ENCODE measurements at regions not wholly inside any gene's neighbourhood (a gene's known extent, or its start where the extent isn't known, plus 50 kb on each side); places are given as distances from the start of the nearest gene placed in this dataset.

DNA sequence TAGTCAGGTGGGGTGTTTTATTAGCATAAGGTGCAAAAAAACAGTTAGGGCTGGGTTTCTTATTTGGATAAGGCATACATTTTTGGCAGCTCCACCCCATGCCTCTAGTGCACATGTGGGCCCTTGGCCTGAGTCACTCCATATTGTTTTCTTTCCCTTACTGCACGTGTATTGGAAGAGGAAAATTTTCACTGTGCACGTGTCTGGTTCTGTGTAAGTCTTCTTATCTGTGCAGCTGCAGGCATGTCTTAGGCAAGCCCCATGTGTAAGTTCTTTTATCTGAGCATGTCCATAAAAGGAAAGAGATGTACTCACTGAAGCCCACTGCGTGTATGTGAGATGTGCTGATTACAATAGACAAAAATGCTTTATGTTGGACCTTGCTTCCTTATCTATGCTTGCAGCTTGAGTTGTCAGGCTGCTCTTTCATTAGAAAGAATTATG is 540.3 kb upstream of the IGFBP3 start:
- peaks cover 11 to 35% of the 10 kb centered on the region in 2 donors for H3K9me3 ChIP-seq
- H3K4me1 ChIP-seq: no peaks in the 10 kb centered on the region
- intact Hi-C loops (cut with DNase I): no loop called here
- DNase-seq (ENCODE audit: low spot score in 2 of 2): no peak
- no peaks in the 10 kb centered on the region for H3K36me3 ChIP-seq
- H3K27me3 ChIP-seq: no peaks in the 10 kb centered on the region
- H3K27ac ChIP-seq: no peak overlapping the region
- TF ChIP-seq, protein P1, sequence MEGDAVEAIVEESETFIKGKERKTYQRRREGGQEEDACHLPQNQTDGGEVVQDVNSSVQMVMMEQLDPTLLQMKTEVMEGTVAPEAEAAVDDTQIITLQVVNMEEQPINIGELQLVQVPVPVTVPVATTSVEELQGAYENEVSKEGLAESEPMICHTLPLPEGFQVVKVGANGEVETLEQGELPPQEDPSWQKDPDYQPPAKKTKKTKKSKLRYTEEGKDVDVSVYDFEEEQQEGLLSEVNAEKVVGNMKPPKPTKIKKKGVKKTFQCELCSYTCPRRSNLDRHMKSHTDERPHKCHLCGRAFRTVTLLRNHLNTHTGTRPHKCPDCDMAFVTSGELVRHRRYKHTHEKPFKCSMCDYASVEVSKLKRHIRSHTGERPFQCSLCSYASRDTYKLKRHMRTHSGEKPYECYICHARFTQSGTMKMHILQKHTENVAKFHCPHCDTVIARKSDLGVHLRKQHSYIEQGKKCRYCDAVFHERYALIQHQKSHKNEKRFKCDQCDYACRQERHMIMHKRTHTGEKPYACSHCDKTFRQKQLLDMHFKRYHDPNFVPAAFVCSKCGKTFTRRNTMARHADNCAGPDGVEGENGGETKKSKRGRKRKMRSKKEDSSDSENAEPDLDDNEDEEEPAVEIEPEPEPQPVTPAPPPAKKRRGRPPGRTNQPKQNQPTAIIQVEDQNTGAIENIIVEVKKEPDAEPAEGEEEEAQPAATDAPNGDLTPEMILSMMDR (IDR thresholded peaks at IDR 0.05): no peak
- no peak overlapping the region for H3K4me3 ChIP-seq

DNA sequence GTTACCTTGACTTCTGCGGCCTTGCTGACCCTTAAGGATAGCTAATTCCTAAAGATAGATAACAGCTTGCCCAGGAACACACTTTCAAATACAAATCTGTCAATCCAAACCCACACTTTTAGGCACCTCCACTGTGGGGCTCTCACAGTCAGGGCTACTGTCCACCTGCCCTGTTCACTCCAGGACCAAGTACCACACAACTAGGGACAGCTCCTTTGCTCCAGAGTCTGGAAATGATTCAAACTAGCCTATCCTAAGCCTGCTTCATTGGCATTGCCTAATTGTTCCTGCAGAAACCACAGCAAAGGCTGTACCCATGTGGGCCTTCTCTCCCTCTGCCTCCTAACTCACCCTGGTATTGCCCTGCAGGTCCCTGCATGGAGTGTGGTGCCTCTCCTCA is 538.9 kb upstream of the IGFBP3 start:
- no peak overlapping the region for H3K4me3 ChIP-seq
- no peak for DNase-seq (ENCODE audit: low spot score in 2 of 2)
- peaks cover 0 to 3% of the 10 kb centered on the region in 2 donors for H3K4me1 ChIP-seq
- no peaks in the 10 kb centered on the region for H3K27me3 ChIP-seq
- TF ChIP-seq, protein P1 (IDR thresholded peaks at IDR 0.05): no peak
- intact Hi-C loops (cut with DNase I): loop anchor here (10.0 kb wide), 1 partner anchor 145 kb away; no protein-coding TSS in a partner anchor
- H3K36me3 ChIP-seq: no peaks in the 10 kb centered on the region
- H3K9me3 ChIP-seq: peaks cover 1 to 21% of the 10 kb centered on the region in 2 donors
- H3K27ac ChIP-seq: no peak overlapping the region

DNA sequence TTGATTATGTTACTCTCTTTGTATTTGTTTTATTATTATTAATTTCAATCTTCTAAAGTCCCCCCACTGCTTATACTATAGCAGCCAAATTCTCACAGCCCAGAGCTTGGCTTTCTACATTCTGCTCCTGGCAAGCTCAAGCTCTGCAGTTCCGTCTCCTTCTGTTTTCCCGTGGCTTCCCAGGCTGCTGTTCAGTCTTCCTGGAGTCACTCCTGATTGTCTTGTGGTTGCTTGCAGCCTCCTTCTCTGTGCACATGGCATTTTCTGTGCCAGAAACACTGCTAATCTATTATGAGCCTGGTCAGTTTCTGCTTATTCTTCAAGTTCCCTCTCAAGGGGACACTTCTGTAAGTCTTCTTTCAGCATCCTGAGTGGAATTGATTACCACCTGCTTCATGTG is 533.7 kb upstream of the IGFBP3 start:
- TF ChIP-seq, protein P1 (IDR thresholded peaks at IDR 0.05): no peak
- intact Hi-C loops (cut with DNase I): loop anchor here (10.0 kb wide), 1 partner anchor 150 kb away; no protein-coding TSS in a partner anchor
- no peak overlapping the region for H3K27ac ChIP-seq

DNA sequence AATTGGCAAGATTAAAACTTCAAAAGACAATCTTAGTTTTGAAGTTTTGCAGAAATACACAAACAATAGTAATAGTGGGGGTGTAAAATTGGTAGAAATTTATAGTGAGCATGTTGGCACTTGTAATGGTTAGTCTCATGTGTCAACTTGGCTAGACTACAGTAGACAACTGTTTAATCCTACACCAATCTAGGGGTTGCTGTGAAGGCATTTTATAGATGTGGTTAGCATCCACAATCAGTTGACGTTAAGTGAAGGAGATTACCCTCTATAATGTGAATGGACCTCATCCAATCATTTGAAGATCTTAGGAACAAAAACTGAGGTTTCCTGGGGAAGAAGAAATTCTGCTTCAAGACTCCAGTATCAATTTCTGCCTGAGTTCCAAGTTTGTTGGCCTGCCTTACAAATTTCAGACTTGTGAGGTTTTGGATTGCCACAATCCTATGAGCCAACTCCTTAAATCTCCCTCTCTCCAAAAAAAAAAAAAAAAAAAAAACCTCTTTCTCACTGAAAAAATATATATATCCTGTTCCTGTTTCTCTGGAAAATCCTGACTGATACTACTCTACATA is 531.6 kb upstream of the IGFBP3 start:
- intact Hi-C loops (cut with DNase I): loop anchor here (10.0 kb wide), 1 partner anchor 152 kb away; no protein-coding TSS in a partner anchor
- H3K4me1 ChIP-seq: peaks cover 0 to 3% of the 10 kb centered on the region in 2 donors

More for the DNA sequence above, 533.7 kb upstream of the IGFBP3 start:
- Histone ChIP-seq H3K36me3 (no peaks in the 10 kb centered on the region), H3K4me1 (peaks cover 0 to 3% of the 10 kb centered on the region in 2 donors), H3K4me3 (no peak overlapping the region), H3K9me3 (no peaks in the 10 kb centered on the region), H3K27me3 (no peaks in the 10 kb centered on the region)
- no peak for DNase-seq (ENCODE audit: low spot score in 2 of 2)

DNA sequence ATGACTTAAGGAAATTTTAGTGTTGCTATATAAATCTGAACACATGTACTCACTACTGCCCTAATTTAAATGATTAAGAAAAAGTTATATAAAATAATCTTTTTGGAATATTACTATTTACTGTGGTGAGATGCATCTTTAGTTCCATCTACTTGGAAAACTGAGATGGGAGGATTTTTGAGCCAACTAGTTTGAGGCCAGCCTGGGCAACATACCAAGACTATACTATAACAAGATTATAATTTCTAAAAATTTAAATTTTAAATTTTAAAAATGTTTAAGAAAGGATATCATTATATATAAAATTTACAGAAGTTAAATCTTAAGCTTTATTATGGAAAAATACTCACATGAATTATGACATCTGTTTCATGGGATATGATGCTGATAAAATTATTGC is 530.8 kb upstream of the IGFBP3 start:
- Histone ChIP-seq H3K27me3 (no peaks in the 10 kb centered on the region), H3K4me3 (no peak overlapping the region), H3K27ac (no peak overlapping the region), H3K9me3 (no peaks in the 10 kb centered on the region), H3K36me3 (no peaks in the 10 kb centered on the region), H3K4me1 (peaks cover 0 to 3% of the 10 kb centered on the region in 2 donors)
- no peak for DNase-seq (ENCODE audit: low spot score in 2 of 2)
- TF ChIP-seq, protein P1 (IDR thresholded peaks at IDR 0.05): no peak
- intact Hi-C loops (cut with DNase I): loop anchor here (10.0 kb wide), 1 partner anchor 153 kb away; no protein-coding TSS in a partner anchor

More for the DNA sequence above, 531.6 kb upstream of the IGFBP3 start:
- Histone ChIP-seq H3K36me3 (no peaks in the 10 kb centered on the region), H3K27me3 (no peaks in the 10 kb centered on the region), H3K9me3 (no peaks in the 10 kb centered on the region), H3K4me3 (no peak overlapping the region), H3K27ac (no peak overlapping the region)
- TF ChIP-seq, protein P1 (IDR thresholded peaks at IDR 0.05): no peak
- DNase-seq (ENCODE audit: low spot score in 2 of 2): no peak

Data from ascending aorta (tissue), 2 donors.